NB4 (cell line): ENCODE measurements at regions not wholly inside any gene's neighbourhood (a gene's known extent, or its start where the extent isn't known, plus 50 kb on each side); places are given as distances from the start of the nearest gene placed in this dataset.

Experiments
- DNase-seq: peaks from one replicate; pipeline ENCODE4 v3.0.0; 2010; ENCODE audit warnings: low read depth
- H3K4me3 ChIP-seq: one replicate; pipeline ENCODE4 v1.5.1; 2011; ENCODE audit warnings: mild to moderate bottlenecking, low read depth, low read length, moderate library complexity
- MYC ChIP-seq: IDR thresholded peaks from 2 replicates; pipeline ENCODE4 v1.6.1; 2011; ENCODE audit warnings: low read depth, low read length
- POLR2A ChIP-seq: IDR thresholded peaks from 2 replicates; pipeline ENCODE4 v1.6.1; 2011; ENCODE audit warnings: mild to moderate bottlenecking; ENCODE audit not compliant: insufficient read length; ENCODE audit errors: extremely low read depth
- TF ChIP-seq, protein P1 (sequence below): IDR thresholded peaks from 2 replicates; pipeline ENCODE4 v1.6.1; 2011; ENCODE audit warnings: low read depth, low read length
- TF ChIP-seq, protein P2 (sequence below): IDR thresholded peaks from one replicate; pipeline ENCODE4 v1.5.1; 2012; ENCODE audit warnings: low read depth, low read length

DNA sequence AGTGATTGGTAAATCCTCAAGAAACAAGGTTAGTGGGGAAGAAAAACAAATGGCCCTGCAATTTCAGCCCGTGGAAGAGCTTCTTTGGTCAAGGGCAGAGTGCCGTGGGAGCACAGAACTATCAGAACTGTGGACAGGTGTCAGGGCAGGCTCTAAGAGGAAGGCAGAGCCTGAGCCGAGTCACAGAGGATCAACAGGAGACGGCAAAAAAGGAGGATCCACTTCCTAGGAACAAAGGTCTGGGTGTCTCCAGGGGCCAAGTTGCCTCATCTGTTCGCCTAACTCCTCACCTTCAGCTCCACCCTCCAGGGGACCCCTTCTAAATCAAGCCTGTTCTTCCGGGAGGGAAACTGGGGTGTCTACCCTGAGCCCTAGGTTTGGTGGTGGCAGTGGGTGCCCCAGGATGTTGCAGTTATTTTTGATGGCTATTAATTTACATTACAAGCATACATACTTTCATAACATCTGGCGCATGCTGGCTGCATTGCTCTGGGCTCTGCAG, 88.0 kb downstream of the FEM1C start:
- no peak for DNase-seq
- TF ChIP-seq, protein P1, sequence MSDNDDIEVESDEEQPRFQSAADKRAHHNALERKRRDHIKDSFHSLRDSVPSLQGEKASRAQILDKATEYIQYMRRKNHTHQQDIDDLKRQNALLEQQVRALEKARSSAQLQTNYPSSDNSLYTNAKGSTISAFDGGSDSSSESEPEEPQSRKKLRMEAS: no peak
- no peak for TF ChIP-seq POLR2A
- TF ChIP-seq, protein P2, sequence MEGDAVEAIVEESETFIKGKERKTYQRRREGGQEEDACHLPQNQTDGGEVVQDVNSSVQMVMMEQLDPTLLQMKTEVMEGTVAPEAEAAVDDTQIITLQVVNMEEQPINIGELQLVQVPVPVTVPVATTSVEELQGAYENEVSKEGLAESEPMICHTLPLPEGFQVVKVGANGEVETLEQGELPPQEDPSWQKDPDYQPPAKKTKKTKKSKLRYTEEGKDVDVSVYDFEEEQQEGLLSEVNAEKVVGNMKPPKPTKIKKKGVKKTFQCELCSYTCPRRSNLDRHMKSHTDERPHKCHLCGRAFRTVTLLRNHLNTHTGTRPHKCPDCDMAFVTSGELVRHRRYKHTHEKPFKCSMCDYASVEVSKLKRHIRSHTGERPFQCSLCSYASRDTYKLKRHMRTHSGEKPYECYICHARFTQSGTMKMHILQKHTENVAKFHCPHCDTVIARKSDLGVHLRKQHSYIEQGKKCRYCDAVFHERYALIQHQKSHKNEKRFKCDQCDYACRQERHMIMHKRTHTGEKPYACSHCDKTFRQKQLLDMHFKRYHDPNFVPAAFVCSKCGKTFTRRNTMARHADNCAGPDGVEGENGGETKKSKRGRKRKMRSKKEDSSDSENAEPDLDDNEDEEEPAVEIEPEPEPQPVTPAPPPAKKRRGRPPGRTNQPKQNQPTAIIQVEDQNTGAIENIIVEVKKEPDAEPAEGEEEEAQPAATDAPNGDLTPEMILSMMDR: no peak
- no peak overlapping the region for H3K4me3 ChIP-seq

DNA sequence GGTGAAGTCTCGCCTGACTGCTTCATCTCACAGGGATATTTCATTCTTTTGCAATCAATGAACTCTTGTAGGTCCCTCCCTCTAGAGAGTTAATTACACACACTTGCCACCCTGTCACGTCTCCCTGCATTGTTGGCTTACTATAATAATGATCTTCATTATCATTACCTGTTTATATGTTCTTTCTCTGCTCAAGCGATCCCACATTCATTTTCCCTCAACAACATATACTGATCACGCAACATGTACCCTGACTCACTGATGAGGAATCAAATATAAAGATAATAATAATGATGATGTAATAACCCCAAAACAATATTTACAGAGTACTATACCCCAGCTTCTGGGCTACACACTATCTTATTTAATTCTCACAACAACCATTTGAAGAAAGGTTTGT, 88.5 kb downstream of the FEM1C start:
- TF ChIP-seq, protein P1: no peak
- TF ChIP-seq MYC (no peak), POLR2A (no peak)
- TF ChIP-seq, protein P2: no peak
- DNase-seq: no peak
- H3K4me3 ChIP-seq: no peak overlapping the region

DNA sequence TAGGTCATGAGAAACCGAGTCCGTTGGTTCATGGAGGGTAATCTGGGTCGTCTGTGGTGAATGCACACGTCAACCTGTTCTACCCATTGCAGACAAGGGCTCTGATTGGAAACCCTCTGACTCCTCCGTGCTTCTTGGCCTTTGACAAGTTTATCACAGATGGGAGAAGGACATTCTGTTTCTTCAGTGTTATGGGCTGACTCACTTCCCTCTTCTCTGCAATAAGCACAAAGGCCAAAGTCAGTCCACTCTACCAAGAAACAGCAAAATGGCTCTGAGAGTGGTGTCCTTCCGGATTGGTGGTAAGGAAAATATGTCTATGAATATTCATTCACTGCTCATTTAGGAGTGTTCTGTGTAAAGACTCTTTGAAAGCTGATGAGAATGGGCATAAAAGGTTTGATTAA, 89.3 kb downstream of the FEM1C start:
- no peak overlapping the region for H3K4me3 ChIP-seq
- TF ChIP-seq, protein P1: no peak
- TF ChIP-seq MYC (no peak), POLR2A (no peak)
- TF ChIP-seq, protein P2: no peak
- peak; percentile 31 for DNase-seq

DNA sequence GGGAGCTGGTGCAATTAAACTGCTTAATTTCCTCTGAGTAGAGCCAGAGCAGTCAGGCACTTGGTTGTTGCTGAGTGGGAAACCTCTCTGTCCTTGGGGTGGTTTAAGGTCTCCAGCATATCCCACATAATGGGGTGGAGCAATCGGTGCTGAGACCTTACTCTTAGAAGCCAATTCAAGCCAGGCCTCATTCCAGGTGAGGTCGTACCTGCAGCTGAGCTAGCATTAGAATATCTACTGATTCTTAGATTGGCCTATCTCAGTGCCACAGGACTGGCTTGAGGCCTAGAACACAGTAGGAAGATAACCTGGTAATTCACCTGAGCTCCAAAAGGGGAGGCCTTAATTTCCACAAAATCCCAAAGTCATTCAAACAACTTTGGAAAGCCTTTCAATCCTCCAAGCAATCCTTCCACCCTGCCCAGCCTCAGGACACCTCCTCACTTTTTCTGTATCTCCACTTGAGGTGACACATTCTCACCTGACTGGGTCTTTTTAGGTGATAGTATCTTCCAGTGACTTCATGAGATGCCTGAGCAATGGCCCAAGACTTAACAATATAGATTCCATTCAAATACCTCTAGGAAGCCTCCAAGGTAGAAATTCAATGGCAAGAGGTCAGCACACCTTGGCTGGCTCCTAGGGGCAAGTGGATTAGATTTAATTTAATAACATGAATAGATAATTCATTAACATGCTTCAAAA, 91.0 kb downstream of the FEM1C start:
- TF ChIP-seq POLR2A: no peak
- TF ChIP-seq, protein P1: no peak
- TF ChIP-seq, protein P2: no peak
- TF ChIP-seq MYC: no peak
- DNase-seq: no peak
- no peak overlapping the region for H3K4me3 ChIP-seq

DNA sequence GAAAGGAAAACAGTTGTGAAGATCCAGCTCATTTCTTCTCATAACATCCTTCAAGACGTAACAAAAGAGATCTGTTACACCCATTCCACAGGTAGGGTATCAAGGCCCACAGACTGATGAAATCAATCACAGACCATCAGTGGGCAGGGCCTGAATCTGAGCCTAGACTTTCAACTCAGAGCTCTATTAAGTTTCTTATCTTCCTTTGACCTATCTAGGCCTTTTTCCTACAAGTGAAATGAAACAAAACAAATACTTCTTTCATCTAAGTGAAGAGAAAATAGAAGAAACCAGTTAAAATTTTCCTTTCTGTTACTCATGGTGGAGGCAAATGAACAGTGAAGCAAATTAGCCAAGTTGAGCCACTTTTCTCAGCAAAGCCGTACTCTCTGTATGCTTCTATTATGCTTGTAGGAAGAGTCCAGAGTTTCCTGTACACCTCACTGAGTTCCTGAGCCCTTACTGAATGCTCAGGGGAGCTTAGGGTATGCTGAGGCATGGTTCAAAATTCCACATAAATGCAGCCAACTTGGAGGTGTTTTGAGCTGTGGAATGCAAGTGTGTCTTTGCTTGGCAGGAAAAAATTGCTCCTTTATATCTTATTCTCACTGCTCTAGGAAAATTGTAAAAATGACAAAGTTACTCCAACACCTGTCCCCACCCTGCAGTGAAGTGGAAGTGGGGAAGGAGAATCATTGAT, 91.9 kb downstream of the FEM1C start:
- H3K4me3 ChIP-seq: no peak overlapping the region
- DNase-seq: no peak
- TF ChIP-seq MYC (no peak), POLR2A (no peak)
- TF ChIP-seq, protein P1: no peak
- TF ChIP-seq, protein P2: no peak
